Neural cell (in vitro differentiated cells): ENCODE measurements at regions not wholly inside any gene's neighbourhood (a gene's known extent, or its start where the extent isn't known, plus 50 kb on each side); places are given as distances from the start of the nearest gene placed in this dataset.

Experiments
- EZH2 ChIP-seq: fragments of 200-600, 300-800 bp; shearing (Covaris generic), sonication (generic); IDR thresholded peaks from 2 replicates; pipeline ENCODE4 v1.6.1; 2014; ENCODE audit warnings: antibody characterized with exemption, low read length, borderline replicate concordance, mild to moderate bottlenecking; ENCODE audit not compliant: insufficient read depth, poor library complexity, severe bottlenecking
- MXI1 ChIP-seq: fragments of 450-650 bp; conservative IDR thresholded peaks from 2 replicates; pipeline ENCODE4 v1.6.1; 2014; ENCODE audit warnings: antibody characterized with exemption, mild to moderate bottlenecking; ENCODE audit not compliant: poor library complexity, severe bottlenecking

- TF ChIP-seq MXI1 (no peak), EZH2 (no peak)
These were observed 280.2 kb downstream of the SHQ1 start for GRCh38 chr3:72568083-72568482.
